PC-9 (cell line): ENCODE measurements at regions not wholly inside any gene's neighbourhood (a gene's known extent, or its start where the extent isn't known, plus 50 kb on each side); places are given as distances from the start of the nearest gene placed in this dataset.
A peak's percentile ranks its signal among the peaks of the same experiment; 100 is the strongest.

Source experiments
- BruUV-seq: library from RNA; stranded (reverse); fragments of 400-500 nt; replicated peaks from 2 replicates; lab custom pipeline; 2021; lab: Mats Ljungman, UMichigan
- CTCF ChIA-PET: fragments of 300-600 bp; sonication (Branson Sonifier 250); formaldehyde crosslinking; loops from one replicate; lab custom pipeline; 2022; ENCODE audit warnings: antibody characterized with exemption; lab: Charles Lee
- POLR2A ChIA-PET: fragments of 300-600 bp; sonication (Branson Sonifier 250); formaldehyde crosslinking; loops from one replicate; lab custom pipeline; 2022; ENCODE audit warnings: antibody characterized with exemption; ENCODE audit not compliant: unreplicated experiment; lab: Charles Lee
- DNase-seq, 2 experiments: peaks; one replicate each; pipeline versions ENCODE4 v3.0.0 to v3.0.0-alpha.2; 2015 to 2022; ENCODE audit warnings: mixed read lengths in 1 of 2
- H2AFZ ChIP-seq: fragments of 200-600 bp; sonication (generic); 2 replicates; pipeline ENCODE4 v1.8.1; 2017; ENCODE audit warnings: antibody characterized with exemption
- H3F3A ChIP-seq: fragments of 200-600 bp; sonication (generic); 2 replicates; pipeline ENCODE4 v1.8.1; 2017; ENCODE audit warnings: antibody characterized with exemption, mild to moderate bottlenecking, low read depth; ENCODE audit not compliant: insufficient read depth
- H3K27ac ChIP-seq: fragments of 200-600 bp; sonication (generic); 2 replicates; pipeline ENCODE4 v1.6.1; 2016; ENCODE audit warnings: mixed run types
- H3K27me3 ChIP-seq: fragments of 200-600 bp; sonication (generic); 2 replicates; pipeline ENCODE4 v1.6.1; 2016; ENCODE audit warnings: low read depth, mixed run types; ENCODE audit not compliant: insufficient read depth
- H3K36me3 ChIP-seq: fragments of 200-600 bp; sonication (generic); 2 replicates; pipeline ENCODE4 v1.6.1; 2016; ENCODE audit warnings: low read depth, mixed run types
- H3K4me1 ChIP-seq: fragments of 200-600 bp; sonication (generic); replicated peaks from 2 replicates; pipeline ENCODE4 v1.6.1; 2016; ENCODE audit warnings: mixed run types; ENCODE audit not compliant: insufficient read depth
- H3K4me2 ChIP-seq: fragments of 200-600 bp; sonication (generic); 2 replicates; pipeline ENCODE4 v1.6.1; 2017; ENCODE audit warnings: mixed run types
- H3K4me3 ChIP-seq: fragments of 200-600 bp; sonication (generic); 2 replicates; pipeline ENCODE4 v1.6.1; 2016; ENCODE audit warnings: mixed run types
- H3K79me2 ChIP-seq: fragments of 200-600 bp; sonication (generic); 2 replicates; pipeline ENCODE4 v1.6.1; 2017; ENCODE audit warnings: low read depth, mixed run types
- H3K9me2 ChIP-seq: fragments of 200-600 bp; sonication (generic); 2 replicates; pipeline ENCODE4 v1.8.1; 2017; ENCODE audit warnings: mild to moderate bottlenecking; ENCODE audit not compliant: insufficient read depth
- H3K9me3 ChIP-seq: fragments of 200-600 bp; sonication (generic); 2 replicates; pipeline ENCODE4 v1.8.1; 2016; ENCODE audit warnings: low read depth; ENCODE audit not compliant: insufficient read depth
- H4K20me1 ChIP-seq: fragments of 200-600 bp; sonication (generic); 2 replicates; pipeline ENCODE4 v1.8.1; 2017; ENCODE audit not compliant: insufficient read depth
- EZH2 ChIP-seq: fragments of 200-600 bp; sonication (generic); IDR thresholded peaks from 2 replicates; pipeline ENCODE4 v1.8.0; 2017; ENCODE audit warnings: antibody characterized with exemption, low read depth
- intact Hi-C: fragments of 100-400 bp; cut with micrococcal nuclease; formaldehyde crosslinking; loops from one replicate; pipeline ENCODE4 v1.10.0; 2022; ENCODE audit not compliant: unreplicated experiment
- TF ChIP-seq, protein P1 (sequence below): fragments of 200-600 bp; sonication (generic); conservative IDR thresholded peaks from 2 replicates; pipeline ENCODE4 v1.6.1; 2017; ENCODE audit warnings: mixed run types, antibody characterized with exemption, mild to moderate bottlenecking, moderate library complexity

GRCh38 chr11:91230647-91231046 is 994.0 kb upstream of the FAT3 start:
- CTCF ChIA-PET, result no interaction called here

DNA sequence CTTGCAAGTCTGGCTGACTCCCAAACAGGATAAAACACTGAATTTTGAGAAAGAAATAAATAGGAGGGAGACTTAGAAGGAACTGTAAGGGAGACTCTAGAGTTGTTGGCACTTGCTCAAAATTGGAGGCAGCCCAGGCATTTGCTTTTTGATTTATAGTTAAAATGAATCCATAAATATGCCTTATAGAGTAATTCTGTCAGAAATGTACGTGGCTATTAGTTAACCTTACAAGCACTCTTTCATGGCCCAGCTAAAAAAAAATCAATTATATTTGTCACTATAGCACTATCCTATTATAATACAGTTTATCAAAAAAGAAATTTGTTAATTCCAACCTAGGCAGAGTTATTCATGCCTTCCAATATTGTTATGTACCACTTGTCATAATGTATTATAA is 1000.0 kb upstream of the CHORDC1 start:
- CTCF ChIA-PET, result no interaction called here
- Histone ChIP-seq H3K4me2 (no peak overlapping the region), H3K4me3 (no peak overlapping the region), H4K20me1 (no peaks in the 10 kb centered on the region), H3K4me1 (no peaks in the 10 kb centered on the region), H3K9me2 (no peaks in the 10 kb centered on the region), H3F3A (no peaks in the 10 kb centered on the region), H3K27me3 (no peaks in the 10 kb centered on the region), H3K79me2 (no peaks in the 10 kb centered on the region), H2AFZ (no peak overlapping the region), H3K9me3 (0 out of 2 replicates have a peak, but pooled peaks cover 8% of the 10 kb centered on the region), H3K36me3 (no peaks in the 10 kb centered on the region), H3K27ac (no peak overlapping the region)
- no peak for TF ChIP-seq EZH2
- TF ChIP-seq, protein P1, sequence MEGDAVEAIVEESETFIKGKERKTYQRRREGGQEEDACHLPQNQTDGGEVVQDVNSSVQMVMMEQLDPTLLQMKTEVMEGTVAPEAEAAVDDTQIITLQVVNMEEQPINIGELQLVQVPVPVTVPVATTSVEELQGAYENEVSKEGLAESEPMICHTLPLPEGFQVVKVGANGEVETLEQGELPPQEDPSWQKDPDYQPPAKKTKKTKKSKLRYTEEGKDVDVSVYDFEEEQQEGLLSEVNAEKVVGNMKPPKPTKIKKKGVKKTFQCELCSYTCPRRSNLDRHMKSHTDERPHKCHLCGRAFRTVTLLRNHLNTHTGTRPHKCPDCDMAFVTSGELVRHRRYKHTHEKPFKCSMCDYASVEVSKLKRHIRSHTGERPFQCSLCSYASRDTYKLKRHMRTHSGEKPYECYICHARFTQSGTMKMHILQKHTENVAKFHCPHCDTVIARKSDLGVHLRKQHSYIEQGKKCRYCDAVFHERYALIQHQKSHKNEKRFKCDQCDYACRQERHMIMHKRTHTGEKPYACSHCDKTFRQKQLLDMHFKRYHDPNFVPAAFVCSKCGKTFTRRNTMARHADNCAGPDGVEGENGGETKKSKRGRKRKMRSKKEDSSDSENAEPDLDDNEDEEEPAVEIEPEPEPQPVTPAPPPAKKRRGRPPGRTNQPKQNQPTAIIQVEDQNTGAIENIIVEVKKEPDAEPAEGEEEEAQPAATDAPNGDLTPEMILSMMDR, result no peak
- DNase-seq, result no peak
- intact Hi-C loops, result no loop called here
- POLR2A ChIA-PET, result no interaction called here
- BruUV-seq, result no TSS peak

More at GRCh38 chr11:91230647-91231046, 994.0 kb upstream of the FAT3 start:
- Histone ChIP-seq H3K9me2 (0 out of 2 replicates have a peak, but pooled peaks cover 5% of the 10 kb centered on the region), H3K4me2 (no peak overlapping the region), H2AFZ (no peak overlapping the region), H3K4me3 (no peak overlapping the region), H3K36me3 (no peaks in the 10 kb centered on the region), H3K9me3 (no peaks in the 10 kb centered on the region), H3K27ac (no peak overlapping the region), H3K27me3 (no peaks in the 10 kb centered on the region), H3K4me1 (no peaks in the 10 kb centered on the region), H3F3A (no peaks in the 10 kb centered on the region), H4K20me1 (no peaks in the 10 kb centered on the region), H3K79me2 (no peaks in the 10 kb centered on the region)
- DNase-seq, result no peak
- BruUV-seq, result no TSS peak
- intact Hi-C loops, result no loop called here
- POLR2A ChIA-PET, result no interaction called here
- TF ChIP-seq EZH2, result no peak
- TF ChIP-seq, protein P1, result no peak

GRCh38 chr11:91220476-91221202 is 997.8 kb upstream of the CHORDC1 start:
- 0 out of 2 replicates have a peak, but pooled peaks cover 3% of the 10 kb centered on the region for H3K9me2 ChIP-seq
- H2AFZ ChIP-seq, result no peak overlapping the region
- no peak for DNase-seq
- POLR2A ChIA-PET, result no interaction called here
- no peaks in the 10 kb centered on the region for H3F3A ChIP-seq
- H4K20me1 ChIP-seq, result no peaks in the 10 kb centered on the region
- BruUV-seq, result no TSS peak
- H3K9me3 ChIP-seq, result 0 out of 2 replicates have a peak, but pooled peaks cover 8% of the 10 kb centered on the region
- no peaks in the 10 kb centered on the region for H3K4me1 ChIP-seq
- H3K4me2 ChIP-seq, result no peak overlapping the region
- no peaks in the 10 kb centered on the region for H3K79me2 ChIP-seq
- intact Hi-C loops, result no loop called here
- no peaks in the 10 kb centered on the region for H3K36me3 ChIP-seq
- CTCF ChIA-PET, result no interaction called here
- TF ChIP-seq EZH2, result no peak
- TF ChIP-seq, protein P1, result 0 out of 2 replicates have a peak, but pooled peaks have one; percentile 6
- H3K4me3 ChIP-seq, result no peak overlapping the region
- no peaks in the 10 kb centered on the region for H3K27me3 ChIP-seq
- H3K27ac ChIP-seq, result no peak overlapping the region
